Omental fat pad (tissue), 3 donors: ENCODE measurements at regions not wholly inside any gene's neighbourhood (a gene's known extent, or its start where the extent isn't known, plus 50 kb on each side); places are given as distances from the start of the nearest gene placed in this dataset.

Experiments
- ATAC-seq: fragments of 150-250 bp; one replicate; pipeline ENCODE4 v1.9.1; 2016; ENCODE audit warnings: mild to moderate bottlenecking, moderate library complexity; ENCODE audit not compliant: low FRiP score
- DNase-seq: peaks from one replicate; pipeline ENCODE4 v3.0.0-alpha.2; 2019; ENCODE audit warnings: low spot score
- CTCF ChIP-seq, 3 donors: fragments of 450-650 bp; IDR thresholded peaks; one replicate each; pipeline ENCODE4 v1.5.1; 2016 to 2017; ENCODE audit warnings: antibody characterized with exemption in 3 of 3, mild to moderate bottlenecking in 3 of 3, moderate library complexity in 2 of 3

GRCh38 chr1:58214674-58215073 lies 331.9 kb downstream of the OMA1 start:
- no peak for ATAC-seq
- no peak for DNase-seq
- TF ChIP-seq CTCF (IDR thresholded peaks at IDR 0.05) = no peak

GRCh38 chr1:58211869-58212268 lies 334.7 kb downstream of the OMA1 start:
- no peak for ATAC-seq
- DNase-seq = no peak
- TF ChIP-seq CTCF (IDR thresholded peaks at IDR 0.05) = no peak

- no peak for ATAC-seq
- TF ChIP-seq CTCF (IDR thresholded peaks at IDR 0.05) = no peak
- DNase-seq = no peak
Observed at GRCh38 chr1:58209575-58209974, 337.0 kb downstream of the OMA1 start.

- DNase-seq (no peak), ATAC-seq (no peak)
- no peak for TF ChIP-seq CTCF (IDR thresholded peaks at IDR 0.05)
Observed at GRCh38 chr1:58206749-58207148, 339.8 kb downstream of the OMA1 start.

GRCh38 chr1:58204284-58204683 lies 342.2 kb downstream of the OMA1 start:
- DNase-seq = no peak
- no peak for TF ChIP-seq CTCF (IDR thresholded peaks at IDR 0.05)
- no peak for ATAC-seq

- no peak for DNase-seq
- TF ChIP-seq CTCF (IDR thresholded peaks at IDR 0.05) = no peak
- no peak for ATAC-seq
Observed at GRCh38 chr1:58201492-58202106, 344.9 kb downstream of the OMA1 start.

- ATAC-seq (no peak), DNase-seq (no peak)
- TF ChIP-seq CTCF (IDR thresholded peaks at IDR 0.05) = no peak
Observed at GRCh38 chr1:58200437-58200836, 346.1 kb downstream of the OMA1 start.
